Sigmoid colon (tissue), 4 donors: ENCODE measurements at regions not wholly inside any gene's neighbourhood (a gene's known extent, or its start where the extent isn't known, plus 50 kb on each side); places are given as distances from the start of the nearest gene placed in this dataset.

Experiments
- CTCF ChIP-seq, 4 experiments: fragments of 450-650 bp in 3 of 4; fragments of 200-600 bp in 1 of 4; IDR thresholded peaks; one replicate each; pipeline ENCODE4 v1.5.1; 2016 to 2019; ENCODE audit warnings: antibody characterized with exemption in 4 of 4, mild to moderate bottlenecking in 3 of 4, moderate library complexity in 2 of 4
- POLR2A ChIP-seq, 2 donors: fragments of 450-650 bp; IDR thresholded peaks; one replicate each; pipeline ENCODE4 v1.6.1; 2016; ENCODE audit warnings: antibody characterized with exemption in 2 of 2, mild to moderate bottlenecking in 2 of 2, moderate library complexity in 2 of 2
- POLR2AphosphoS5 ChIP-seq, 4 donors: sonication (generic); formaldehyde crosslinking; IDR thresholded peaks; one replicate each; pipeline ENCODE4 v1.6.1; 2017; ENCODE audit warnings: antibody characterized with exemption in 4 of 4

- no peak for TF ChIP-seq POLR2AphosphoS5 (IDR thresholded peaks at IDR 0.05)
- TF ChIP-seq CTCF (IDR thresholded peaks at IDR 0.05): no peak
- no peak for TF ChIP-seq POLR2A (IDR thresholded peaks at IDR 0.05)
Observed at GRCh38 chr3:150020527-150020926, 49.8 kb upstream of the PFN2 start.
